GM12875 (cell line): ENCODE measurements at regions not wholly inside any gene's neighbourhood (a gene's known extent, or its start where the extent isn't known, plus 50 kb on each side); places are given as distances from the start of the nearest gene placed in this dataset.
A peak's percentile ranks its signal among the peaks of the same experiment; 100 is the strongest.

Source experiments
- H3K4me3 ChIP-seq: one replicate; pipeline ENCODE4 v1.5.1; 2011; ENCODE audit warnings: low read depth, low read length, control low read depth
- TF ChIP-seq, protein P1 (sequence below): IDR thresholded peaks from 2 replicates; pipeline ENCODE4 v1.5.1; 2011; ENCODE audit warnings: low read depth, mild to moderate bottlenecking, control low read depth, inconsistent platforms, low read length, moderate library complexity, borderline replicate concordance; ENCODE audit not compliant: insufficient read depth

GRCh38 chr1:68324316-68324715 is 92.0 kb upstream of the WLS start:
- TF ChIP-seq, protein P1, sequence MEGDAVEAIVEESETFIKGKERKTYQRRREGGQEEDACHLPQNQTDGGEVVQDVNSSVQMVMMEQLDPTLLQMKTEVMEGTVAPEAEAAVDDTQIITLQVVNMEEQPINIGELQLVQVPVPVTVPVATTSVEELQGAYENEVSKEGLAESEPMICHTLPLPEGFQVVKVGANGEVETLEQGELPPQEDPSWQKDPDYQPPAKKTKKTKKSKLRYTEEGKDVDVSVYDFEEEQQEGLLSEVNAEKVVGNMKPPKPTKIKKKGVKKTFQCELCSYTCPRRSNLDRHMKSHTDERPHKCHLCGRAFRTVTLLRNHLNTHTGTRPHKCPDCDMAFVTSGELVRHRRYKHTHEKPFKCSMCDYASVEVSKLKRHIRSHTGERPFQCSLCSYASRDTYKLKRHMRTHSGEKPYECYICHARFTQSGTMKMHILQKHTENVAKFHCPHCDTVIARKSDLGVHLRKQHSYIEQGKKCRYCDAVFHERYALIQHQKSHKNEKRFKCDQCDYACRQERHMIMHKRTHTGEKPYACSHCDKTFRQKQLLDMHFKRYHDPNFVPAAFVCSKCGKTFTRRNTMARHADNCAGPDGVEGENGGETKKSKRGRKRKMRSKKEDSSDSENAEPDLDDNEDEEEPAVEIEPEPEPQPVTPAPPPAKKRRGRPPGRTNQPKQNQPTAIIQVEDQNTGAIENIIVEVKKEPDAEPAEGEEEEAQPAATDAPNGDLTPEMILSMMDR: no peak
- no peak overlapping the region for H3K4me3 ChIP-seq

- TF ChIP-seq, protein P1: no peak
- no peak overlapping the region for H3K4me3 ChIP-seq
These were observed 90.7 kb upstream of the WLS start for GRCh38 chr1:68322837-68323687.

DNA sequence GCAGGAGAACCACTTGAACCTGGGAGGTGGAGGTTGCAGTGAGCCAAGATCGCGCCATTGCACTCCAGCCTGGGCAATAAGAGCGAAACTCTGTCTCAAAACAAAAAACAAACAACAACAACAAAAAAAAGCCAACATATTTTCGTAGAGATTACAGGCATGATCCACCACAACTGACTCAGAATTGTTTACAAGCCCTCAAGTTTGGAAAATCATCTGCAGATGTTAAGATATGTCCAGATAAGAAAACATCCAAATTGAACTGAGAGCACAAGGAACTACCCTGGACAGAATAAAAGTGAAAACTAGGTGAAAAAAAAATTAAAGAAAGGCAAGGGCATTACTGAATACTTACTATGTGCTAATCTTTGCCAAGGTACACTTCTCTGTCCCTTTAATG is 89.8 kb upstream of the WLS start:
- H3K4me3 ChIP-seq: no peak overlapping the region
- TF ChIP-seq, protein P1: no peak

GRCh38 chr1:68321084-68321685 is 88.9 kb upstream of the WLS start:
- TF ChIP-seq, protein P1: peak; percentile 37; the same call in 1 of the 2 replicates
- H3K4me3 ChIP-seq: no peak overlapping the region

- TF ChIP-seq, protein P1: no peak
- no peak overlapping the region for H3K4me3 ChIP-seq
These were observed 88.0 kb upstream of the WLS start for GRCh38 chr1:68320349-68320748.

GRCh38 chr1:68319907-68320306 is 87.6 kb upstream of the WLS start:
- H3K4me3 ChIP-seq: no peak overlapping the region
- TF ChIP-seq, protein P1: no peak

GRCh38 chr1:68317543-68317942 is 85.2 kb upstream of the WLS start:
- TF ChIP-seq, protein P1: no peak
- no peak overlapping the region for H3K4me3 ChIP-seq
